ENCODE measurements at regions not wholly inside any gene's neighbourhood (a gene's known extent, or its start where the extent isn't known, plus 50 kb on each side); places are given as distances from the start of the nearest gene placed in this dataset.

GRCh38 chr2:222792001-222792611, 68.7 kb upstream of the ACSL3 start:
- no peak for TF ChIP-seq CTCF (IDR thresholded peaks at IDR 0.05)
- TF ChIP-seq POLR2AphosphoS5 (IDR thresholded peaks at IDR 0.05): no peak
- TF ChIP-seq POLR2A (IDR thresholded peaks at IDR 0.05): no peak
- no peak for TF ChIP-seq EP300 (IDR thresholded peaks at IDR 0.05; ENCODE audit: low read depth)
